ENCODE measurements at regions not wholly inside any gene's neighbourhood (a gene's known extent, or its start where the extent isn't known, plus 50 kb on each side); places are given as distances from the start of the nearest gene placed in this dataset.

GRCh38 chr12:64931321-64931720 is 106.9 kb downstream of the TBC1D30 start:
- no peak for DNase-seq

- DNase-seq: no peak
These were observed 107.5 kb downstream of the TBC1D30 start for GRCh38 chr12:64931981-64932380.

GRCh38 chr12:64933791-64934190 is 109.3 kb downstream of the TBC1D30 start:
- no peak for DNase-seq

DNA sequence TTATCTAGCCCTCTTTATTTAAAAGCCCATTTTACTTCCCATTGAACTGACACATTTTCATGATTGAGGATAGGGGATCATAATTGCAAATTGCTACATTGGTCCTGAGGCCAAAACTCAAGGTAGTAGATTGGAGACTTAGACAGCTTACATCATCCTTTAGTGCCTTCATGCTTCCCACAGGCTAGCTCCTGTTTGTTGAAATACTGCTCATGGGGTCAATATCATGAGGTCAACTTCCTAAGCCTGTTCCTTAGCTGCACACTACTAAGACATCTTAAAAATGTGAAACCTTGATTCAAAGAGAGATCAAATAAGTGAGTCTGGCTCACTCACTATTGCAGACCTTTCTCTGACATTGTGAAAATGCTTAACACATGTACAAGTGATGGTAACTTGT is 113.0 kb downstream of the TBC1D30 start:
- DNase-seq: no peak

- DNase-seq: no peak
These were observed 113.7 kb downstream of the TBC1D30 start for GRCh38 chr12:64938179-64938578.

- no peak for DNase-seq
These were observed 119.2 kb downstream of the TBC1D30 start for GRCh38 chr12:64943686-64944085.

GRCh38 chr12:64944966-64945365 is 120.5 kb downstream of the TBC1D30 start:
- DNase-seq: no peak

DNA sequence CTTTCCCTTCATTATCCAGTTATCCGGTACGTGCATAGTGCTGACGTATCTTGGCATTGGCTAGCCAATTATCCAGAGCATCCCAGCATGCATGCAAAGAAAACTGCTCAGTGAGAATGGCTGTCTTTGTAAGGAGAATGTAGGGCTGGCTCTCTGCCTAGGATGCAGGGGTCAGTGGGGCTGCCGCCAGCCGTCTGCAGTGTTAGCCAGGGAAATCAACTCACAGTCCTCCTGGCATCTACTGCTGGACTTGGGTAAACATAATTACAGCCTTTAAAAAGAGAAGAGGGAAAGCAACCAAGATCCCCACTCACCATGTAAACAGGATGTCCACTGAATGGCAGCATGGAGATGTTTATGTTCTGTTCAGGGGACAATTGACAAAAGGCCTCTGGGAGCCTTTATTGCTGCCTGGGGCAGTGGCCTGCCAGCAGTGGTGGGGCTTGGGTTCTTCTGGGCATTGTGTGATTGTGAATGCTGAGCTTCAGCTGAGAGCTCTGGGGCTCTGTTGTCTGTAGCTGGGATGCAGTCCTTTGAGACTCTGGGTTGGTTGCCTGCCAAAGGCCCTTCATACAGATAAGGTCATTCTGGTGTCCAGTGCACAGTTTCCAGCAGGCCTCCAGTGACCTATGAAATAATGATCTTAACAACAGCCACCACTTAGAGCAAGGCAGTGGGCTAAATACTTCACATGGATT is 121.8 kb downstream of the TBC1D30 start:
- no peak for DNase-seq

- DNase-seq: no peak
These were observed 126.4 kb downstream of the TBC1D30 start for GRCh38 chr12:64950711-64951298.

DNA sequence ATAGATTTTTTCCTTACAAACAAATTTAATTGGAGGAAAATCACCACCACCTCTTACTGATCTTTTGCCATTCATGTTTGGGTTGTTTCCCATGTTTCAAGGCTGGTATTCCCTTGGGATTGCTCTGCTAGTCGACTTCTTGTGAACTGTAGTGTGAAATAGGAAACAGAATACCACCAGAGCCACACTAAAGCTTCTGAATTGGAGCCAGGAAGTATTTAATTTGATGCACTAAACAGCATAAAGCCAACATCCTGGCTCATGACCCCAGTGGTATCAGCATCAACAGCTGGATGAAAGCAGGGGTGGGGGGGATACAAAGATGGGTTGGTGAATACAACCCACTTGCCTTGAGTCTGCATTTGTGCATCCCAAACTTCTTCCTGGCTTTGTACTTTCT is 127.5 kb downstream of the TBC1D30 start:
- DNase-seq: no peak

GRCh38 chr12:64955746-64956145 is 131.3 kb downstream of the TBC1D30 start:
- DNase-seq: no peak

- no peak for DNase-seq
These were observed 141.5 kb downstream of the TBC1D30 start for GRCh38 chr12:64965920-64966319.

DNA sequence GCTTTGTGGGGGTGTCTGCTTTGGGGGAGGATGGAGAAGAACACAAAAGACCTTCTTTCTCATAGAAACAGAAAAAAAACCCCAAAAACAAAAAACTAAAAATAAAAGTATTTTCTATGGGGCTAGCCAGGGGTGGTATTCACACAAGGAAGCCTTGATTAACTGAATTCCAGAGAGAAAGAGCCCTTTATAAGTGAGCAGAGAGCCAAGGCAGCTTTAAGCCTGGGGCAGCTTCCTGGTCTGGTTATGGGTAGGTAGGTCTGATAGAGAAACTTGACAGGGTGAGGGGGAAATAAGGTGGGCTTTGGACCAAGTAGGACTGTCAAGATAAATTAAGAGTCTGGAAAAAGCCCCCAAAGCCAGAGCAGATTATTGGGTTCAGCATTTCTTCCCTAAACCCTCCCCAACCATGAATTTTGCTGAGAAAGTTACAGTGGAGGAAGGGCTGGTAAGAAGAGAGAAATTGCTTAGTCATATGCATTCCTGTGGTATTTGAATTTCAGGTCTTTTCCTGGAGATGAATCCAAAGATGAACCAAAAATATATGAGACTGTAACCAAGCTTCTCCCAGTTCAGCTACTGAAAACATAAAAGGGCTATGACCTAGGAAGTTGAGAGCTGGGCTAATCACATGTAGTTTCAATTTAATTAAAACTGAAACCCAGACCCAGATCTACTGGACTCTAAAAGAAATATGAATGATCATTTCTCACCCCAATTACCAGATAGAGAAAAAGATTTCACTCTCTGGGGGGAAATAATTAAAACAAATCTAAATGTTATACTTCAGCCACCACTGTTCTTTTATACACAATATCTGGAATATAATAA is 144.8 kb downstream of the TBC1D30 start:
- peak in 1 of 2 experiments; percentile 67 for DNase-seq

GRCh38 chr12:64976131-64976530 is 145.0 kb downstream of the WIF1 start:
- DNase-seq: no peak

- no peak for DNase-seq
These were observed 137.3 kb downstream of the WIF1 start for GRCh38 chr12:64983771-64984278.

GRCh38 chr12:64991121-64991611 is 129.9 kb downstream of the WIF1 start:
- DNase-seq: no peak

- DNase-seq: no peak
These were observed 129.0 kb downstream of the WIF1 start for GRCh38 chr12:64992116-64992515.

DNA sequence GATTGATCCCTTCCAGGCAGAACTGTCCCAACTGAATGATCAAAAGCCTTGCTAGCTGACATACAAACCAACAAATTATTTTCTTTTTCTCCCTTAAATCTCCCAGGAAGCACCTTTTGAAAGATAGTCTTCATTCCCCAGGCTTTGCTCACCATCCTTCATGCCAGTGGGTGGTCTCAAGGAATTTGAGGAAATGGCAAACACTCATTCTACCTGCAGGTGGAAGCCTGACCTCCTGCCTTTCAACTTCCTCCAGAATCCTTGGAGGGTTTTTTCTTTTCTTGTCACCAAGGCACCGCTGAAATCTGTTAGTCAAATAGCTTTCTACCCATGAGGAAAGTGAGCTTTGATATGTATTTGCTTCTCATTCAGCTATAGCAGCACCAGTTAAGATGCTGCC is 128.5 kb downstream of the WIF1 start:
- DNase-seq: no peak

DNA sequence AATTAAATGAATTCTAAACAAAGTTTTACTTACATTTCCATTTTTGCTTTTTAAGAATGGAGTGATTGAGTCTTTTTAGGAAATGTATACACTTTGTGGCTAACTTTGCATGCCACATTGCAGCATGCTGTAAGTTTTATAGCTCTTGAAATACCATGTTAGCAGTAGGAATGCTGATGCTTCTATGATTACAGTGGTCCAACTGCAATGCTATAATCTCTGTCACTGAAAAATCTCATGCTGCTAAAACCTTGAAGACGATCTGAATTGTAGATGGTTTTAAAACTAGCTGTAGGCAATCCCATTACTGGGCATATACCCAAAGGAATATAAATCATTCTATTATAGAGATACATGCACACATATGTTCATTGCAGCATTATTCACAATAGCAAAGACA is 127.6 kb downstream of the WIF1 start:
- no peak for DNase-seq

DNA sequence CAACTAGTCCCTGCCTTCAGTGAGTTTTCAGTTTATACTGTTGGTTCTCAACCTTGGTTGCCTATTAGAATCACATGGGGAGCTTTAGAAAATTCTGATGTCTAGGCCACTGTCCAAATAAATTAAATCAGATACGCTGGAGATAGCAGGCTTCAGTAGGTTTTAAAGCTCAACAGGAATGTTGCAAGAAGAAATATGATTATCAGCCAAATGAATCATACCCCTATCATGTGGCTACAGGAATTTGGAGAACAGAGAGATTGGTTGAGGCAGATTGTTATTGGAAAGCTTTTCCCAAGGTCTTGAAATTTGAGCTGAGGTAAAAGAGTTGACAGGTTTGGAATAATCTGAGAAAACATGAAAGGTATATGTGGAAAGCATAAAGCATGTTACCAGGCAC is 125.3 kb downstream of the WIF1 start:
- DNase-seq: no peak

DNA sequence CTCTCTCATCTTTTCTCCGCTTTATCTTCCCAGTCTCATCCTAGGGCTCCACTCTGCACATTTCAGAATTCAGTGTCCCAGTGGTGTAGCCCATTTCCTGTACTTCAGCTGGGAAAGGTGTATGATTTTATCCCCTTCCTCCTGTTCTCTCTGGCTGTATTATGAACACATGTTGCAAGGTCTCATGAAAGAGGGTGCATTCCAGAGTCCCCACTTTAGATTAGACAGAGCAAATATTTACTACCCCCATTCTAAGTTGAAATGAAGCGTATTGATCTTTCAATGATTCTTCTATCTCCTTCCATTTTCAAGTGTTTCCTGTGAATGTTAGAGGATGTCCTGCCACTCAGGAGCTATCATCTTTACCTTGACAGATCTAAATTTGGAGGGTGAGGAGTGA is 123.2 kb downstream of the WIF1 start:
- no peak for DNase-seq

GRCh38 chr12:64998371-64999147 is 122.5 kb downstream of the WIF1 start:
- DNase-seq: no peak

GRCh38 chr12:64999148-64999425 is 122.0 kb downstream of the WIF1 start:
- DNase-seq: no peak
